Glutamatergic neuron (in vitro differentiated cells): ENCODE measurements at regions not wholly inside any gene's neighbourhood (a gene's known extent, or its start where the extent isn't known, plus 50 kb on each side); places are given as distances from the start of the nearest gene placed in this dataset.

Experiments used
- DNase-seq: peaks from one replicate; pipeline ENCODE4 v3.0.0; 2022
- H3K27ac Mint-ChIP-seq: one replicate; pipeline ENCODE4 v1.8.0; 2020; ENCODE audit warnings: mild to moderate bottlenecking, mixed read lengths, inconsistent platforms; ENCODE audit not compliant: unreplicated experiment
- H3K27me3 Mint-ChIP-seq: one replicate; pipeline ENCODE4 v1.8.0; 2020; ENCODE audit warnings: mild to moderate bottlenecking, moderate library complexity, mixed read lengths, inconsistent platforms; ENCODE audit not compliant: unreplicated experiment
- H3K36me3 Mint-ChIP-seq: one replicate; pipeline ENCODE4 v1.8.0; 2020; ENCODE audit warnings: mild to moderate bottlenecking, mixed read lengths, inconsistent platforms; ENCODE audit not compliant: unreplicated experiment
- H3K4me1 Mint-ChIP-seq: one replicate; pipeline ENCODE4 v1.8.0; 2020; ENCODE audit warnings: mild to moderate bottlenecking, low read depth, mixed read lengths, inconsistent platforms; ENCODE audit not compliant: unreplicated experiment
- H3K4me3 Mint-ChIP-seq: one replicate; pipeline ENCODE4 v1.8.0; 2020; ENCODE audit warnings: mild to moderate bottlenecking, mixed read lengths, inconsistent platforms; ENCODE audit not compliant: unreplicated experiment
- H3K9me3 Mint-ChIP-seq: one replicate; pipeline ENCODE4 v1.8.0; 2020; ENCODE audit warnings: mild to moderate bottlenecking, moderate library complexity, mixed read lengths, inconsistent platforms; ENCODE audit not compliant: unreplicated experiment
- TF ChIP-seq, protein P1 (sequence below): fragments of 200-600 bp; sonication (generic); IDR thresholded peaks from one replicate; pipeline ENCODE4 v1.5.0; 2021; ENCODE audit not compliant: partially characterized antibody, unreplicated experiment

DNA sequence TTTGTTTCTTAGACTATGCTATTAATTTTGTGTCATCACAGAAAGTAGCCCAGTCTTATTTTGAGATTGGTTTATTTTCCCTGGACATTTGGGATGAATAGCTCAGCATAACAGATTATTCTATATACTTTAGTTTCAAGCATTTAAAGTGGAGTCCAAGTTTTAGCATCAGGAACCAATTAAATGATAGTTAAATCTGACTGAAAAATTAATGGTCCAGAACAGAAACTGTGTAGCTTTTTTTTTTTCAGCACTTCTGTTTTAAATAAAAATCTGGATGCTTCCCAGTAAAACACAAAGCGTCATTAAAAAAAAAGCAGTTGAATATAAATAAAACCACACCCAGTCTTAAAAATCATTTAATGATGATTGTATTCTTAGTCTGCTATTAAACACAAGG lies 59.4 kb upstream of the PITX2 start:
- Mint-ChIP-seq H3K4me1 (no peaks in the 10 kb centered on the region), H3K27ac (no peak overlapping the region)
- TF ChIP-seq, protein P1, sequence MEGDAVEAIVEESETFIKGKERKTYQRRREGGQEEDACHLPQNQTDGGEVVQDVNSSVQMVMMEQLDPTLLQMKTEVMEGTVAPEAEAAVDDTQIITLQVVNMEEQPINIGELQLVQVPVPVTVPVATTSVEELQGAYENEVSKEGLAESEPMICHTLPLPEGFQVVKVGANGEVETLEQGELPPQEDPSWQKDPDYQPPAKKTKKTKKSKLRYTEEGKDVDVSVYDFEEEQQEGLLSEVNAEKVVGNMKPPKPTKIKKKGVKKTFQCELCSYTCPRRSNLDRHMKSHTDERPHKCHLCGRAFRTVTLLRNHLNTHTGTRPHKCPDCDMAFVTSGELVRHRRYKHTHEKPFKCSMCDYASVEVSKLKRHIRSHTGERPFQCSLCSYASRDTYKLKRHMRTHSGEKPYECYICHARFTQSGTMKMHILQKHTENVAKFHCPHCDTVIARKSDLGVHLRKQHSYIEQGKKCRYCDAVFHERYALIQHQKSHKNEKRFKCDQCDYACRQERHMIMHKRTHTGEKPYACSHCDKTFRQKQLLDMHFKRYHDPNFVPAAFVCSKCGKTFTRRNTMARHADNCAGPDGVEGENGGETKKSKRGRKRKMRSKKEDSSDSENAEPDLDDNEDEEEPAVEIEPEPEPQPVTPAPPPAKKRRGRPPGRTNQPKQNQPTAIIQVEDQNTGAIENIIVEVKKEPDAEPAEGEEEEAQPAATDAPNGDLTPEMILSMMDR = no peak

DNA sequence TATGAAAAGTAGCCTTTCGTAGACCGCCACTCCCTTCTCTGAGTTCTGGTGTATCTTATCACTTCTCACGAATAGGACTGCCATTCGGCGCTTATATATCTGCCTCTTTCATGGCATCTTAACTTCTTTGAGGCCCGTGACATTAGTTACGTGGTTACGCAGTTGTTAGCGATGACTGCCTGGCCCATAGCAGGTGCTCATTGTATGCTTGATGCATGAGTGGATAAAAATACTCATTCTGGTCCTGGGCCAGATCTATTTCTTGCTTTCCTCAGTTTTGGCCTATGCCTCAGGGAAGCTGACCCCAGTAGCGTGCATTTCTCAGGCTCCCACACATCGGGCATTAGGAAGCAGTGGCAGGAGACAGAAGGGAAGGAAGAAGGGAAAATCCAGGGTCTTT lies 60.7 kb upstream of the PITX2 start:
- H3K27me3 Mint-ChIP-seq = no peaks in the 10 kb centered on the region
- no peak overlapping the region for H3K27ac Mint-ChIP-seq
- no peak for DNase-seq
- no peak overlapping the region for H3K4me3 Mint-ChIP-seq
- H3K9me3 Mint-ChIP-seq = no peaks in the 10 kb centered on the region
- no peaks in the 10 kb centered on the region for H3K4me1 Mint-ChIP-seq
- no peaks in the 10 kb centered on the region for H3K36me3 Mint-ChIP-seq
- TF ChIP-seq, protein P1 = no peak

More for the DNA sequence above, 59.4 kb upstream of the PITX2 start:
- Mint-ChIP-seq H3K36me3 (no peaks in the 10 kb centered on the region), H3K27me3 (no peaks in the 10 kb centered on the region), H3K9me3 (no peaks in the 10 kb centered on the region), H3K4me3 (no peak overlapping the region)
- no peak for DNase-seq

DNA sequence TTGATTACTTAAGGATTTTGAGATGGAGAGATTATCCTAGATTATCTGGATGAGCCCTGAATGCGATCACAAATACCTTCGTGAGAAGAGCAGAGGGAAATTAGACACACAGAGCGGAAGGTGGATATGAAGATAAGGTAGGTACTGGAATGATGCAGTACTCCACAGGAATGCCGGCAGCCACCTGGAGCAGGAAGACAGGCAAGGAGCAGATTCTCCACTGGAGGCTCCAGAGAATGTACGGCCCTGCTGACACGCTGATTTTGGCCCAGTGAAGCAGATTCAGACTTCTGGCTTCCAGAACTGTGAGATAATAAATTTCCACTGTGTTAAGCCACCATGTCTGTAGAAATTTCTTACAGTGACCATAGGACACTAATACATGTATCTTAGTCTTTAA lies 79.4 kb upstream of the PITX2 start:
- TF ChIP-seq, protein P1 = no peak
- Mint-ChIP-seq H3K27ac (no peak overlapping the region), H3K9me3 (peaks cover 2% of the 10 kb centered on the region), H3K4me3 (no peak overlapping the region), H3K36me3 (no peaks in the 10 kb centered on the region), H3K4me1 (no peaks in the 10 kb centered on the region), H3K27me3 (no peaks in the 10 kb centered on the region)
- no peak for DNase-seq

DNA sequence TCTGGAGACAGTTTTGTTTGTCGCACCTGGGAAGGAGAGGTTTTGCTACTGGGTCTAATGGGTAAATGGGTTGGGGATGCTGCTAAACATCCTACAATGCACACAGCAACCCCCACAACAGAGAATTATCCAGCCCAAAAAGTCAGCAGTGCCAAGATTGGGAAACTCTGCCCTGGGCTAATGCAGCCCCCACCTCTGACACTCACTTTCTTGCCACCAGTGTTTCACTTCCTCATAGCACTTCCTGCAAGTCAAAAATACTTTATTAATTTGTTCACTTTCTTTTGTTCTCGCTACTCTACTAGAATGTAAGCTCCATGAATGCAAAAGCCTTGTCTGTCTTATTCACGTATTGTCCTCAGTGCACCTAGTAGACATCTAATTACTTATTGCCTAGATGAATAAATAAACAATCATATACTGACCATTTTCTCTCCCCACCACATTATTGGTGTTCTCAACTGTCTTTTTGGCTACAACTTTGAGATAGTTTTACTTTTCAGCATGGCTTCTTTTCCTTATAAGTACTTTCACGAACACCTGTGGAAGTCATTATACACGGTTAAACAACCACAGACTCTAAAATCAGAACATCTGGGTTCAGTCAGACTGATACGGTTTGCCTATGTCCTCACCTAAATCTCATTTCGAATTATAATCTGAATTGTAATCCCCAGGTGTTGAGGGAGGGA lies 82.0 kb upstream of the PITX2 start:
- no peaks in the 10 kb centered on the region for H3K4me1 Mint-ChIP-seq
- TF ChIP-seq, protein P1 = no peak
- no peak overlapping the region for H3K27ac Mint-ChIP-seq
- H3K36me3 Mint-ChIP-seq = no peaks in the 10 kb centered on the region
- no peaks in the 10 kb centered on the region for H3K27me3 Mint-ChIP-seq
- DNase-seq = no peak
- H3K4me3 Mint-ChIP-seq = no peak overlapping the region
- peaks cover 2% of the 10 kb centered on the region for H3K9me3 Mint-ChIP-seq

DNA sequence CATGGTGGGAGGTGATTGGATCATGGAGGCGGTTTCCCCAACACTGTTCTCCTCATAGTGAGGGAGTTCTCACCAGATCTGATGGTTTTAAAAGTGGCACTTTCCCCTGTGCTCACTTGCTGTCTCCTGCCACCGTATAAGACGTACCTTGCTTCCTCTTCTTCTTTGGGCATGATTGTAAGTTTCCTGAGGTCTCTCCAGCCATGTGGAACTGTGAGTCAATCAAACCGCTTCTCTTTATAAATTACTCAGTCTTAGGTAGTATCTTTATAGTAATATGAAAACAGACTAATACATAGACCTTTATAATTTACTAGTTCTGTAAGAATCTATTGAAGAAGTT lies 82.5 kb upstream of the PITX2 start:
- Mint-ChIP-seq H3K9me3 (peaks cover 2% of the 10 kb centered on the region), H3K4me3 (no peak overlapping the region), H3K4me1 (no peaks in the 10 kb centered on the region), H3K36me3 (no peaks in the 10 kb centered on the region), H3K27me3 (no peaks in the 10 kb centered on the region), H3K27ac (no peak overlapping the region)
- TF ChIP-seq, protein P1 = no peak
- DNase-seq = no peak
